ENCODE measurements at regions not wholly inside any gene's neighbourhood (a gene's known extent, or its start where the extent isn't known, plus 50 kb on each side); places are given as distances from the start of the nearest gene placed in this dataset.

GRCh38 chr12:42769455-42769854 lies 179.9 kb upstream of the PRICKLE1 start:
- H3K4me2 ChIP-seq (ENCODE audit: low read length), result no peak overlapping the region
- TF ChIP-seq SIN3A (IDR thresholded peaks at IDR 0.05; ENCODE audit: low read depth) (no peak), POLR2AphosphoS5 (IDR thresholded peaks at IDR 0.05; ENCODE audit: low read depth, low read length) (no peak), SRF (IDR thresholded peaks at IDR 0.05; ENCODE audit: low read depth) (no peak), SP1 (IDR thresholded peaks at IDR 0.05; ENCODE audit: low read depth) (no peak)
- H2AFZ ChIP-seq (ENCODE audit: low read depth, low read length, poor library complexity, severe bottlenecking), result no peak overlapping the region
- intact Hi-C loops (cut with micrococcal nuclease), result no loop called here
- no TSS peak for BruUV-seq (replicated peaks)
- CTCF ChIA-PET, result no interaction called here
- H3K4me3 ChIP-seq (replicated peaks in 1 of 2; ENCODE audit: low read depth in 1 of 2, low read length in 2 of 2), result no peak overlapping the region
- H3K27me3 ChIP-seq (ENCODE audit: insufficient read depth, low read length), result no peaks in the 10 kb centered on the region
- H3K79me2 ChIP-seq (ENCODE audit: insufficient read depth, low read length), result no peaks in the 10 kb centered on the region
- H4K20me1 ChIP-seq (ENCODE audit: insufficient read depth), result no peaks in the 10 kb centered on the region
- no peak overlapping the region for H3K27ac ChIP-seq (ENCODE audit: low read depth, low read length)
- ATAC-seq (no peak), DNase-seq (ENCODE audit: low read depth, low spot score) (no peak)
- H3K9me2 ChIP-seq (ENCODE audit: insufficient read depth), result no peaks in the 10 kb centered on the region
- POLR2A ChIA-PET, result no interaction called here
- no peaks in the 10 kb centered on the region for H3K36me3 ChIP-seq (ENCODE audit: control insufficient read depth in 1 of 2, insufficient read depth in 2 of 2, low read length in 2 of 2)
- RAD21 ChIA-PET (ENCODE audit: low non-redundant PET in 1 of 2, low total read pairs in 2 of 2, uncharacterized antibody in 2 of 2, unreplicated experiment in 2 of 2), result no interaction called here
- no peaks in the 10 kb centered on the region for H3K9me3 ChIP-seq (ENCODE audit: control insufficient read depth in 1 of 2, insufficient read depth in 1 of 2, low read depth in 1 of 2, low read length in 2 of 2)
- H3K9ac ChIP-seq (ENCODE audit: low read length), result no peak overlapping the region
- no peaks in the 10 kb centered on the region for H3K4me1 ChIP-seq (ENCODE audit: control insufficient read depth in 1 of 2, insufficient read depth in 2 of 2, low read length in 2 of 2)

GRCh38 chr12:42767998-42768397 lies 178.5 kb upstream of the PRICKLE1 start:
- Histone ChIP-seq H3K4me1 (ENCODE audit: control insufficient read depth in 1 of 2, insufficient read depth in 2 of 2, low read length in 2 of 2) (no peaks in the 10 kb centered on the region), H3K27me3 (ENCODE audit: insufficient read depth, low read length) (no peaks in the 10 kb centered on the region), H3K4me3 (replicated peaks in 1 of 2; ENCODE audit: low read depth in 1 of 2, low read length in 2 of 2) (no peak overlapping the region), H3K27ac (ENCODE audit: low read depth, low read length) (no peak overlapping the region), H3K79me2 (ENCODE audit: insufficient read depth, low read length) (no peaks in the 10 kb centered on the region), H3K9me3 (ENCODE audit: control insufficient read depth in 1 of 2, insufficient read depth in 1 of 2, low read depth in 1 of 2, low read length in 2 of 2) (no peaks in the 10 kb centered on the region), H3K9me2 (ENCODE audit: insufficient read depth) (no peaks in the 10 kb centered on the region), H4K20me1 (ENCODE audit: insufficient read depth) (no peaks in the 10 kb centered on the region), H3K4me2 (ENCODE audit: low read length) (no peak overlapping the region), H3K9ac (ENCODE audit: low read length) (no peak overlapping the region), H3K36me3 (ENCODE audit: control insufficient read depth in 1 of 2, insufficient read depth in 2 of 2, low read length in 2 of 2) (no peaks in the 10 kb centered on the region), H2AFZ (ENCODE audit: low read depth, low read length, poor library complexity, severe bottlenecking) (no peak overlapping the region)
- no TSS peak for BruUV-seq (replicated peaks)
- TF ChIP-seq ZFX (IDR thresholded peaks at IDR 0.05) (no peak), POLR2AphosphoS5 (IDR thresholded peaks at IDR 0.05; ENCODE audit: low read depth, low read length) (no peak), MAX (IDR thresholded peaks at IDR 0.05) (no peak), ATF3 (IDR thresholded peaks at IDR 0.05) (no peak), CTCF (IDR thresholded peaks at IDR 0.05 in 2 of 3, conservative IDR thresholded peaks at IDR 0.05 in 1 of 3; ENCODE audit: borderline replicate concordance in 1 of 3, insufficient read depth in 1 of 3, low read depth in 2 of 3, low read length in 2 of 3) (no peak), FOSL1 (IDR thresholded peaks at IDR 0.05; ENCODE audit: low read depth) (no peak), CBX3 (IDR thresholded peaks at IDR 0.05; ENCODE audit: low read depth) (no peak), JUND (IDR thresholded peaks at IDR 0.05) (no peak), RAD21 (IDR thresholded peaks at IDR 0.05; ENCODE audit: low read depth) (no peak), YY1 (IDR thresholded peaks at IDR 0.05; ENCODE audit: extremely low read depth, insufficient replicate concordance, low read depth, low read length) (no peak)
- ChIA-PET POLR2A (no interaction called here), RAD21 (ENCODE audit: low non-redundant PET in 1 of 2, low total read pairs in 2 of 2, uncharacterized antibody in 2 of 2, unreplicated experiment in 2 of 2) (no interaction called here), CTCF (no interaction called here)
- DNase-seq (ENCODE audit: low read depth, low spot score) (no peak), ATAC-seq (no peak)
- intact Hi-C loops (cut with micrococcal nuclease), result no loop called here
